Right forelimb (tissue), 1 donor: ENCODE measurements at regions not wholly inside any gene's neighbourhood (a gene's known extent, or its start where the extent isn't known, plus 50 kb on each side); places are given as distances from the start of the nearest gene placed in this dataset.
"Not testable (repeated sequence)": the region's sequence is repeated elsewhere in the genome, so short reads cannot be mapped to it uniquely, and the experiment has no call there.

Experiments
- DNase-seq: peaks from one replicate; pipeline ENCODE4 v3.0.0-alpha.2; 2018

DNA sequence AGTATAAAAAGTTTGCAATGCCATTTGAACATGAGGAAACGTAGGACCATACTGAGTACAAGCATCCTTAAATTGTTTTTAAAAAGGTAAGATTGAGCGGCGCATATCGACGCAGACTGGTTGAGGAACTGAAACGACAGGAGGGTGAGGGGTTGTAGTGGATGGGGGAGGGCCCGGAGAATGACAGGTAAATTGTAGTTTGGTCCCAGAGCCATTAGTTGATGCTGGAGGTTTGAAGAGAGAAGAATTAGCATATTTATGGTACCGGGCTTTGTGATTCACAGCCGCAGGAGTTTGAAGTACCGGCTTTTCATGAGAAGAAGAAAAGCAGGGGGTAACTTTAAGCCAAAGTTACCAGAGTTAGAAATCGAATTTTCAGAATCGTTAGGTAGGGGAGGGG is 179.5 kb downstream of the OTOP1 start:
- not testable (repeated sequence) for DNase-seq

- DNase-seq, result not testable (repeated sequence)
These were observed 178.5 kb downstream of the OTOP1 start for GRCh38 chr4:4048227-4048626.

DNA sequence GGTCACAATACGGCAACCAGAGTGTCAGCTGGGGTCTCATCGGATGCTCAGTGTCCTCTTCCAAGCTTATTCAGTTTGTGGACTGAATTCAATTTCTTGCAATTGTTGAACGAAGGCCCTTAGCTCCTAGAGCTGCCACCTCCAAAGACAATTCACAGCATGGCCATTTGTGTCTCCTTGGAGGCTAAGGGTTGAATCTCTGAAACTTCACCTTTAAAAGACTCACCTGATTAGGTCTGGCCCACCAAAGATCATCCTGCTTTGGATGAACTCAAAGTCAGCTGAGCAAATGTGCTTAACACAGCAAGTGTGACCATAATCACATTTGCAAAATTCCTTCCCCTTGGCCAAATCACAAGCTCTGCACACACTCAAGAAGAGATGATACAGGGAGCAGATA is 175.9 kb downstream of the OTOP1 start:
- DNase-seq, result not testable (repeated sequence)

DNA sequence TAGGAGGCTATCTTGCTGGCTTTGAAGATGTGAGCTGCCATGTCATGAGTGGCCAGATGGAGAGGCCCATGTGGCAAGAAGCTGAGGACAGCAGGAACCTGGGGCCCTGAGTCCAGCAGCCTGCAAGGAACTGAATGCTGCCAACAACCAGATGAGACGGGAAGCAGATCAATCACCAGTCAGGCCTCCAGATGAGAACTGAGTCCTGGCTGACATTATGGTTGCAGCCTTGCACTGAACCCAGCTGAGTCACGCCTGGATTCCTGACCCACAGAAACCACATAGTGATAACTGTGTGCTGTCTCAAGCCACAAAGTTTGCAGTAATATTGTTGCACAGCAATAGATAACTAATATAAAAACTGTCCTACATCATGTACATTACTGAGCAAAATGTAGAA is 173.8 kb downstream of the OTOP1 start:
- not testable (repeated sequence) for DNase-seq

GRCh38 chr4:4057226-4057625 is 169.5 kb downstream of the OTOP1 start:
- DNase-seq, result not testable (repeated sequence)

DNA sequence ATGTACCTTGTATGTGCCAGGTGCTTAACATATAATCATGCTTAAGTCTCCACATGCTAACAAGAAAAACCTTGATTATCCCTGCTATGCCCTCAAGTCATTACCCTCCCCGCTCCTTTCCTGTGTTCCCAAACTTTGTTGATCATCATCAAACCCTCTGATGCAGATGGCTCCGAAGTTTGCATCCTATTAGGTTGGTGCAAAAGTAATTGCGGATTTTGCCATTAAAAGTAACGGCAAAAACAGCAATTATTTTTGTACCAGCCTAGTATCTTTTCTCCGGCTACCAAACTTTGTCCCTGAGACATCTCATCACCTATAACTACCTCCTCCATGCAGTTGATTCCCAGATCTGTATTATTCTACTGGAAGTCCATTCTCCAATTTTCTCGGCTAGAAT is 142.6 kb downstream of the OTOP1 start:
- DNase-seq, result not testable (repeated sequence)

- DNase-seq, result not testable (repeated sequence)
These were observed 136.9 kb downstream of the OTOP1 start for GRCh38 chr4:4089716-4090419.

- not testable (repeated sequence) for DNase-seq
These were observed 136.0 kb downstream of the OTOP1 start for GRCh38 chr4:4090720-4091119.

- not testable (repeated sequence) for DNase-seq
These were observed 134.6 kb downstream of the OTOP1 start for GRCh38 chr4:4092159-4092558.

DNA sequence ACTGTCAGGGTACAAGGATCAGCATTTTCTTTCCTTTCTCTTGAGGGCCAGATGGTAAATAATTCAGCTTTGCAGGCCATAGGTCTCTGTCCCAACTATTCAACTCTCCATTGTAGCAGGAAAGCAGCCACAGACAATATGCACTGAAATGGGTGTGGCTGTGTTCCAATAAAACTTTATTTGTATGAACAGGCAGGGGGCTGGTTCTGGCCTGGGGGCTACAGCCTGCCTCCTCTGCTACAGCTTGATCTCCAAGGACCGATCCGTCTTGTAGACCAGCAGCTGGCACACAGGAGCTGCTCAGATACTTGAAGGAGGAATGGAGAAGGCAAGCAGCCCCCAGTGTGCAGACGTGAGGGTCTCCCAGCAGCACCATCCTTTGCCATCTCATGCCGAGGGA is 127.1 kb downstream of the OTOP1 start:
- DNase-seq, result not testable (repeated sequence)

GRCh38 chr4:4106923-4107322 is 119.8 kb downstream of the OTOP1 start:
- DNase-seq, result not testable (repeated sequence)

DNA sequence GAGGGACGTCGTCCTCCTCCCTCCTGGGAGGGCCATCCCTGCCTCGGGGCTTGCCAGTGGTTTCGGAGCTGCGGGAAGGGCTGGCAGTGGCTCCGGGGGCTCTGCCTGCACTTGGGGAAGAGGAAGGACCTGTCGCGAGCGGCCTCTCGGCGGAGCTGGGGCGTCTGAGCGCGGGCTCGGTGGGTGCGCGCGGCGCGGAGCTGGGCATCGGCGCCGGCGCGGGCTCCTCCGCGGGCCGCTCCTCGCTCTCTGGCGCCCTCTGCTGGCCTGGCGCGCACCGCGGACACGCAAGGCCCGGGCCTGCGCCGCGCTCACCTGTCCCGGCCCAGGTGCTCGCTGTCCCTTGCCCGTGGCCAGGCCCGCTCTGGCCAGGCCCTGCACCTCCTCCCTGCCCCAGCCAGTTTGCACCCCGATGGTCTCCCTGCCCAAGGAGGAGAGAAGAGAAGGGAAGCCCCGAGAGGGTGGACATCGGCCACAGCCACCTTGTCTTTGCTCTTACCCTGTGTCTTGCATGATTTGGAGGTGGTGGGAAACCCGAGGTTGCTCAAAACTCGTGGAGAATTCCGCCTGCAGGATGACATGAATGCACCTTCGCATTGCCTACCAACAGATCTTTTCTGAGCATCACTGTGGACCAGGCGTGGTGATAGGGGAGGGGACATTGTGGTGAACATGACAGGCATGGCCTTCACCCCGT is 119.2 kb downstream of the OTOP1 start:
- peak; percentile 68 for DNase-seq

GRCh38 chr4:4115381-4115780 is 111.3 kb downstream of the OTOP1 start:
- DNase-seq, result not testable (repeated sequence)

GRCh38 chr4:4116901-4117300 is 109.8 kb downstream of the OTOP1 start:
- not testable (repeated sequence) for DNase-seq

DNA sequence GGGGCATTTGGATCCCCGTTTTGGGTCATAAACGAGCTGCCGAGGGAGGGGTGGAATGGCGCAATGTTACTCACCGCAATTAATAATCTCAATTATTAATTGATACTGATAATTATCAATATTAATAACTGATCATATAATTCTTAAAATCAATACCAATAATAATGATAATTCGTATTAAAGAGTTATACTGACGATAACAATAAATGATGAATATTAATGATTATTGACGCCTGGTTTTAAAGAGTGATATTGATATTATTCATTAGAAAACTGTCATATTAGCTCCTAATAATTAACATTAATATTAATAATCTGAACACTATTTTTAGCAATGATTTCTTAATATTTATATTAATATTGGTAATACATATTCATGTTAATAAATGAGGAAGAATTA is 92.4 kb downstream of the OTOP1 start:
- not testable (repeated sequence) for DNase-seq

- DNase-seq, result not testable (repeated sequence)
These were observed 90.1 kb downstream of the OTOP1 start for GRCh38 chr4:4136621-4137020.
